CD4-positive, alpha-beta T cell (primary cell): ENCODE measurements at regions not wholly inside any gene's neighbourhood (a gene's known extent, or its start where the extent isn't known, plus 50 kb on each side); places are given as distances from the start of the nearest gene placed in this dataset.

Experiments used
- ATAC-seq: fragments of 200-7000 bp; cut with Tn5 transposase; one replicate; pipeline ENCODE4 v1.10.0; 2022; ENCODE audit warnings: mild to moderate bottlenecking; ENCODE audit not compliant: poor library complexity
- CTCF ChIA-PET: fragments of 350-600 bp; sonication (Branson Sonifier 250); formaldehyde crosslinking; loops from one replicate; lab custom pipeline; 2021; ENCODE audit warnings: antibody characterized with exemption, inconsistent platforms; lab: Charles Lee
- POLR2A ChIA-PET: fragments of 350-600 bp; sonication (Branson Sonifier 250); formaldehyde crosslinking; loops from one replicate; lab custom pipeline; 2021; ENCODE audit warnings: antibody characterized with exemption, inconsistent platforms; lab: Charles Lee
- DNase-seq, 14 experiments: peaks; one replicate each; pipeline ENCODE4 v3.0.0-alpha.2; 2013 to 2020; ENCODE audit warnings: mixed read lengths in 2 of 14
- H3K27ac ChIP-seq, 2 donors: one replicate each; pipeline versions ENCODE4 v1.5.1 to v1.7.0; 2013; ENCODE audit warnings: low read length in 2 of 2, low read depth in 1 of 2, mild to moderate bottlenecking in 1 of 2
- H3K27me3 ChIP-seq, 2 experiments: 1 replicate in 1 of 2; 2 replicates in 1 of 2; pipeline versions ENCODE4 v1.6.1 to v1.7.0; 2013; ENCODE audit warnings: low read length in 2 of 2, control low read depth in 1 of 2, mild to moderate bottlenecking in 1 of 2, moderate library complexity in 1 of 2; ENCODE audit not compliant: insufficient read depth in 2 of 2, control insufficient read depth in 1 of 2
- H3K36me3 ChIP-seq: one replicate; pipeline ENCODE4 v1.6.1; 2013; ENCODE audit warnings: low read length, control low read depth; ENCODE audit not compliant: insufficient read depth
- H3K4me1 ChIP-seq: one replicate; pipeline ENCODE4 v1.6.1; 2013; ENCODE audit warnings: low read length, control low read depth; ENCODE audit not compliant: insufficient read depth
- H3K4me3 ChIP-seq: one replicate; pipeline ENCODE4 v1.5.1; 2013; ENCODE audit warnings: mild to moderate bottlenecking, low read length, moderate library complexity
- H3K9me3 ChIP-seq, 2 experiments: 1 replicate in 1 of 2; 2 replicates in 1 of 2; pipeline versions ENCODE4 v1.6.1 to v1.7.0; 2013; ENCODE audit warnings: low read length in 2 of 2, mild to moderate bottlenecking in 2 of 2, control low read depth in 1 of 2, moderate library complexity in 1 of 2; ENCODE audit not compliant: control insufficient read depth in 1 of 2, insufficient read depth in 1 of 2
- H3K27ac Mint-ChIP-seq: one replicate; pipeline ENCODE4 v1.8.0; 2020; ENCODE audit warnings: mixed read lengths
- H3K27me3 Mint-ChIP-seq: one replicate; pipeline ENCODE4 v1.8.0; 2021; ENCODE audit warnings: mixed read lengths
- H3K36me3 Mint-ChIP-seq: one replicate; pipeline ENCODE4 v1.8.0; 2021; ENCODE audit warnings: low read depth, mixed read lengths
- H3K4me1 Mint-ChIP-seq: one replicate; pipeline ENCODE4 v1.8.0; 2021; ENCODE audit warnings: low read depth, mixed read lengths
- H3K4me3 Mint-ChIP-seq: one replicate; pipeline ENCODE4 v1.8.0; 2020; ENCODE audit warnings: mild to moderate bottlenecking, mixed read lengths
- H3K9me3 Mint-ChIP-seq: one replicate; pipeline ENCODE4 v1.8.0; 2020; ENCODE audit warnings: mixed read lengths
- intact Hi-C, 2 experiments: fragments of 100-400 bp; cut with DNase I in 1 of 2; cut with micrococcal nuclease in 1 of 2; formaldehyde crosslinking; loops; one replicate each; pipeline versions ENCODE4 v1.15.1 to v1.9.0; 2023 to 2025; cut with DNase I, micrococcal nuclease
- TF ChIP-seq, protein P1 (sequence below): fragments of 200-600 bp; IDR thresholded peaks from one replicate; pipeline ENCODE4 v1.8.0; 2022; ENCODE audit warnings: antibody characterized with exemption, mild to moderate bottlenecking

- Histone ChIP-seq H3K4me1 (no peaks in the 10 kb centered on the region), H3K27ac (no peak overlapping the region), H3K9me3 (no peaks in the 10 kb centered on the region), H3K27me3 (no peaks in the 10 kb centered on the region), H3K4me3 (no peak overlapping the region), H3K36me3 (no peaks in the 10 kb centered on the region)
- POLR2A ChIA-PET, result no interaction called here
- no peaks in the 10 kb centered on the region for H3K36me3 Mint-ChIP-seq
- DNase-seq (no peak), ATAC-seq (no peak)
- TF ChIP-seq, protein P1, sequence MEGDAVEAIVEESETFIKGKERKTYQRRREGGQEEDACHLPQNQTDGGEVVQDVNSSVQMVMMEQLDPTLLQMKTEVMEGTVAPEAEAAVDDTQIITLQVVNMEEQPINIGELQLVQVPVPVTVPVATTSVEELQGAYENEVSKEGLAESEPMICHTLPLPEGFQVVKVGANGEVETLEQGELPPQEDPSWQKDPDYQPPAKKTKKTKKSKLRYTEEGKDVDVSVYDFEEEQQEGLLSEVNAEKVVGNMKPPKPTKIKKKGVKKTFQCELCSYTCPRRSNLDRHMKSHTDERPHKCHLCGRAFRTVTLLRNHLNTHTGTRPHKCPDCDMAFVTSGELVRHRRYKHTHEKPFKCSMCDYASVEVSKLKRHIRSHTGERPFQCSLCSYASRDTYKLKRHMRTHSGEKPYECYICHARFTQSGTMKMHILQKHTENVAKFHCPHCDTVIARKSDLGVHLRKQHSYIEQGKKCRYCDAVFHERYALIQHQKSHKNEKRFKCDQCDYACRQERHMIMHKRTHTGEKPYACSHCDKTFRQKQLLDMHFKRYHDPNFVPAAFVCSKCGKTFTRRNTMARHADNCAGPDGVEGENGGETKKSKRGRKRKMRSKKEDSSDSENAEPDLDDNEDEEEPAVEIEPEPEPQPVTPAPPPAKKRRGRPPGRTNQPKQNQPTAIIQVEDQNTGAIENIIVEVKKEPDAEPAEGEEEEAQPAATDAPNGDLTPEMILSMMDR, result no peak
- no peaks in the 10 kb centered on the region for H3K27me3 Mint-ChIP-seq
- no peak overlapping the region for H3K4me3 Mint-ChIP-seq
- intact Hi-C loops, result no loop called here
- no peak overlapping the region for H3K27ac Mint-ChIP-seq
- peaks cover 3% of the 10 kb centered on the region for H3K9me3 Mint-ChIP-seq
- H3K4me1 Mint-ChIP-seq, result peaks cover 16% of the 10 kb centered on the region
- CTCF ChIA-PET, result no interaction called here
Measured at GRCh38 chr3:106014518-106014917, 145.7 kb upstream of the CBLB start.

GRCh38 chr3:106014971-106015370 is 146.2 kb upstream of the CBLB start:
- Mint-ChIP-seq H3K9me3 (peaks cover 3% of the 10 kb centered on the region), H3K4me1 (peaks cover 12% of the 10 kb centered on the region), H3K4me3 (no peak overlapping the region), H3K36me3 (no peaks in the 10 kb centered on the region), H3K27ac (no peak overlapping the region), H3K27me3 (no peaks in the 10 kb centered on the region)
- Histone ChIP-seq H3K4me3 (no peak overlapping the region), H3K27me3 (no peaks in the 10 kb centered on the region), H3K36me3 (no peaks in the 10 kb centered on the region), H3K4me1 (no peaks in the 10 kb centered on the region), H3K9me3 (no peaks in the 10 kb centered on the region), H3K27ac (no peak overlapping the region)
- intact Hi-C loops, result no loop called here
- no peak for DNase-seq
- ATAC-seq, result no peak
- TF ChIP-seq, protein P1, result no peak
- ChIA-PET CTCF (no interaction called here), POLR2A (no interaction called here)

- H3K27me3 Mint-ChIP-seq, result no peaks in the 10 kb centered on the region
- H3K4me1 Mint-ChIP-seq, result no peaks in the 10 kb centered on the region
- POLR2A ChIA-PET, result no interaction called here
- H3K4me1 ChIP-seq, result no peaks in the 10 kb centered on the region
- H3K27ac ChIP-seq, result no peak overlapping the region
- no peaks in the 10 kb centered on the region for H3K27me3 ChIP-seq
- intact Hi-C loops, result no loop called here
- ATAC-seq, result no peak
- H3K9me3 ChIP-seq, result no peaks in the 10 kb centered on the region
- H3K36me3 Mint-ChIP-seq, result no peaks in the 10 kb centered on the region
- TF ChIP-seq, protein P1, result no peak
- no peak overlapping the region for H3K4me3 Mint-ChIP-seq
- no peak for DNase-seq
- H3K36me3 ChIP-seq, result no peaks in the 10 kb centered on the region
- H3K27ac Mint-ChIP-seq, result no peak overlapping the region
- H3K9me3 Mint-ChIP-seq, result peaks cover 3% of the 10 kb centered on the region
- no peak overlapping the region for H3K4me3 ChIP-seq
- CTCF ChIA-PET, result no interaction called here
Measured at GRCh38 chr3:106018102-106018501, 149.3 kb upstream of the CBLB start.
